KBM-7 (cell line): ENCODE measurements at regions not wholly inside any gene's neighbourhood (a gene's known extent, or its start where the extent isn't known, plus 50 kb on each side); places are given as distances from the start of the nearest gene placed in this dataset.
"Not testable (repeated sequence)": the region's sequence is repeated elsewhere in the genome, so short reads cannot be mapped to it uniquely, and the experiment has no call there.

Experiments
- DNase-seq: peaks from one replicate; pipeline ENCODE4 v3.0.0-alpha.2; 2015
- in situ Hi-C: fragments of 300-500 bp; cut with MboI; formaldehyde crosslinking; loops from 2 replicates; pipeline ENCODE4 v1.14.3; 2020; ENCODE audit warnings: low sequenced_read_pairs, low pct_unique_long_range_greater_than_20kb, mixed read lengths

GRCh38 chr3:103203441-103203840, 768.6 kb downstream of the ZPLD1 start:
- no peak for DNase-seq
- in situ Hi-C loops = no loop called here

DNA sequence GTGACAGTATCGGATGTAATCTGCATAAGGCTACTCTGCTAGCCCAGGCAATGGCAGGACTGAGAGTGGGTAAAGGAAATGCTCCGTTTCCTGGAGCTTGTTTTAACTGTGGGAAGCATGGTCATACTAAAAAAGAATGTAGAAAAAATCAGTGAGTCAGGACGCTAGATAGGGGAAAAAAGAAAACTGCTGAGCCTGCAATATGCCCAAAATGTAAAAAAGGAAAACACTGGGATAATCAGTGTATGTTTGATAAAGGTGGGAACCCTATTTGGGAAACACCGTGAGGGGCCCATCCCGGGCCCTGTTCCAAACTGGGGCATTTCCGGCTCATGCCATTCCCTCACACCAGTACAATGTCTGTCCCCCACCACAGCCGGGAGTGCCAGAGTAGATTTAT, 775.8 kb downstream of the ZPLD1 start:
- in situ Hi-C loops = no loop called here
- DNase-seq = no peak

GRCh38 chr3:103218146-103218545, 783.3 kb downstream of the ZPLD1 start:
- no peak for DNase-seq

DNA sequence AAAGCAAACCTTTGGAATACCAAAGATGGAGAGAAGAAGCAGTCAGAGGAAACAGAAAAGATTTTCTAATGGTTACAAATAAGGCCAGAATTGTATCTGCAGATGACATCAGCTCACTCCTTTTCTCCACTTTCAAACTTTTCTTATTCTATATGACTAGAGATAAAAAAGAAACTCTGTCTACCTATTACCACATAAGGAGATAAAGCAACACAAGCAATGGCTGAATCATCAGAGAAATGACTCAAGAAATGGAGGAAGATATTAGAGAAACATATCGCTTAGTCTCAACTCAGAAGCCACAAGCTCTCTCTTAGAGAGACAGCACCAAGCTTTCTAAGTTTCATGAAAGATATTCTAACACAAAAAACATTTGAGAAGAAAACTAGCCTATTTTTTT, 784.0 kb downstream of the ZPLD1 start:
- in situ Hi-C loops = no loop called here
- DNase-seq = no peak

More at GRCh38 chr3:103218146-103218545, 783.3 kb downstream of the ZPLD1 start:
- in situ Hi-C loops = no loop called here

DNA sequence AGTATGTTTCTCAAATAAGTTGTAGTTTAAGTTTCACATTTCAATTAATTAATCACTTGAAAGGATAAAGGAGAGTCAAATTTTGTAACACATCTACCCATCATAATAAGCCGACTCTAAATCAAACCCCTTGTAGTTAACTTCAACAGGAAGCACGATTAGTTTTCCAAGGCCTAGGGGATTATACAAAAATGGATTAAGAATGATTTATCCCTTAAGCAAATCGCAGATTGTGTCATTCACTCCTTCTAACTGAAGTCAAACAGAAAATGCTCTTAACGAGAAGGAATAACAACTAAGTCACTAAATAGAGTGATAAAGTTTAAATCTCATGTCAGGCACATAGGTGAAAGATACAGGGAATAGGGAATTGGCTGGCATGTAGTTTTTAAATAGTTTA, 792.8 kb downstream of the ZPLD1 start:
- in situ Hi-C loops = no loop called here

DNA sequence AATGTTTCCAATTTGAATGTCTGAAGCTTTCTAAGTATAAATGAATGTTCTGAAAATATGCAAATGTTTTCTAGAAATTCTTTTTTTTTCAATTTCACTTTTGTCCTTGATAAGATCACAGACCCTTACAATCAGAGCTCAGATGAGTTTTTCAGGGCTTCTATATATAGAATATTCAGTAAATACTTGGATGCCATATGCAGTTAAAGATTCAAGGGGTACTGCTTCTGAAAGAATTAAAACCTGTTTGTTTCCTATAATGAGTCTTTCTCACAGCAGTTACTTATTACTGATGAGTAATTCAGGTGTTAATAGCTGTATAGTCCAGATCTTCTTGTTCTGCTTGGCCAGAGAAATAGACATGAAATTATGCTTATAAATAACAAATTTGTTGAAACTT, 812.6 kb downstream of the ZPLD1 start:
- in situ Hi-C loops = no loop called here
- DNase-seq = no peak

More for the DNA sequence above, 792.8 kb downstream of the ZPLD1 start:
- no peak for DNase-seq

GRCh38 chr3:103254827-103255226, 820.0 kb downstream of the ZPLD1 start:
- in situ Hi-C loops, DNase-seq: not testable (repeated sequence)

DNA sequence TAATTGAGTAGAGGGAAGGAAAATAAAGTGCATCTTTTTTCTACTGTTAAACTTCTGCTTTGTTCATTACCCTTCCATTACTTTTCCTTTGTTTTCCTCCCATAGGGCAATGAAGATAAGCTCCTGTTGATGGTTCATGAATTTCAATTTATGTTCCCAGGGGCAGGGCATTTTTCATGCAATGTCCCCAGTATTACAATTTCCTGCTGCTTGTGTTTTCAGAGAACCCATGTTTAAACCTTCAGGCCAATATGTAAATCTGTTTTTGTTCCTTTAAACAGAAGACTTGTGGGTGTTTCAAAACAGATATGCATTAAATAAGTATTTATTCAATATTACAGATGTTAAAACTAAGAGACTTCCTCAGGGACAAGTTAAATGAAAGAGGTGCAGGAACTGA, 834.5 kb downstream of the ZPLD1 start:
- DNase-seq = no peak
- in situ Hi-C loops = no loop called here

DNA sequence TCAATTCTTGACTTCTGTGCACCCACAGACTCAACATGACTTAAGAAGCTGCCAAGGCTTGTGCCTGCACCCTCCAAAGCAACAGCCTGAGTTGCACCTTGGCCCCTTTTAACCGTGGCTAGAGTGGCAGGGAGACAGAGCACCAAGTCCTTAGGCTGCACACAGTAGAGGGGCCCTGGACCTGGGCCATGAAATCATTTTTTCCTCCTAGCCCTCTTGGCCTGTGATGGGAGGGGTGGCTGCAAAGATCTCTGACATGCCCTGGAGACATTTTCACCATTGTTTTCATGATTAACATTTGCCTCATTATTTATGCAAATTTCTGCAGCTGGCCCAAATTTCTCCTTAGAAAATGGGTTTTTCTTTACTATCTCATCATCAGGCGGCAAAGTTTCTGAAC, 836.8 kb downstream of the ZPLD1 start:
- no peak for DNase-seq
- in situ Hi-C loops = no loop called here

DNA sequence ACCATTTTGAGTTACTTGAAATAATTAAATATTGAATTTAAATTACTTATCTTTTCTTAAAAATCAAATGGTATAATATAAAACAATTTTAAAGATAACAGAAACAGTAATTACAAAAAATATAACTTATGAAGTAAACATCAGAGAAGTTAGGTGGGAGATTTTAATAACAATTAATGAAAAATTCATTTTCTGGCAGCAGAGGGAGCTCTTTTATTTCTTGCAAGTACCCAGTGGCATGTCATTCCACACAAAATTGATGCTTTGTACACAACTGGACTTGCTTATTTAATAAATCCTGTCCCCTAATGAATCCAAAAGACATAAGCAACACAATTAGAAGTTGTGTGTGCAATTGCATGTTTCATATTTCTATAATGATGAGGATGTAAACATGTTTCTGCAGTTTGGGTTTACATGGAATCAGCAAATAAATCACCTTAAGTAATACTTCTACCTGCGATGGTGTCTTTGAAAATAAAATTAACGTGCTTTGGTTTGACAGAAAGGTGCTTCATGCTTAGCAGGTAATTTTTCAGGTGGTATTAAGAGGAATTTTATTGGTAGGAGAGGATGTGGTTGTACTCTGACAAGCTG, 861.3 kb downstream of the ZPLD1 start:
- in situ Hi-C loops = no loop called here
- DNase-seq = peak; percentile 31

DNA sequence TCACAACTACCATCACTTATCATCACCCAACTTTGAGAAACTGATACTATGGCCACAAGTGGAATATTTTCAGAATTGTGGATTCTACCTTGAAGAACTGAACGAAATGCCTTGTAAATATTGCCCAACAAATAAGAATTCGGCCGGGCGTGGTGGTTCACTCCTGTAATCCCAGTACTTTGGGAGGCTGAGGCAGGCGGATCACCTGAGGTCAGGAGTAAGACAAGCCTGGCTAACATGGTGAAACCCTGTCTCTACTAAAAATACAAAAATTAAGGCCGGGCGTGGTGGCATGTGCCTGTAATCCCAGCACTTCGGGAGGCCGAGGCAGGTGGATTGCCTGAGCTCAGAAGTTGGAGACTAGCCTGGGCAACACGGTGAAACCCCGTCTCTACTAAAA, 862.7 kb downstream of the ZPLD1 start:
- DNase-seq, in situ Hi-C loops: not testable (repeated sequence)

DNA sequence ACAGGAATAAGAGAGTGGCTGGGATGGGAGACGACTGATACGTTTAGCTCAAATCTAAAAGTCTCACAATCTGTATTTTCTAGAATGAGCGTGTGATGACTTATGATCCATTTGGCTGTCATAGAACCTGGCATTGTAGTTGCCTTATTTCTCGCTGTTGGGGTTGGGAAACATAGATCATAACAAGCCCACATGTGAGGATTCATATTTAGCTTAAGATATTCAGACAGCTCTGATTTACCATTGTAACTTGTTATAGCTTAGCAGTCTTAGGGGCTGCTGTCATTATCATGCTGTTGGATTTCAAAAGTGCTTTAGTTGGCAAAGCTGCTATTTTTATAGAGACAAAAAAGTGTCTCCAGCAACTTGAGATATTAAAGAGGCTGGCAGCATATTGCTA, 871.3 kb downstream of the ZPLD1 start:
- in situ Hi-C loops = no loop called here

GRCh38 chr3:103308921-103309320, 874.1 kb downstream of the ZPLD1 start:
- in situ Hi-C loops = no loop called here
- no peak for DNase-seq

More for the DNA sequence above, 871.3 kb downstream of the ZPLD1 start:
- DNase-seq = no peak

DNA sequence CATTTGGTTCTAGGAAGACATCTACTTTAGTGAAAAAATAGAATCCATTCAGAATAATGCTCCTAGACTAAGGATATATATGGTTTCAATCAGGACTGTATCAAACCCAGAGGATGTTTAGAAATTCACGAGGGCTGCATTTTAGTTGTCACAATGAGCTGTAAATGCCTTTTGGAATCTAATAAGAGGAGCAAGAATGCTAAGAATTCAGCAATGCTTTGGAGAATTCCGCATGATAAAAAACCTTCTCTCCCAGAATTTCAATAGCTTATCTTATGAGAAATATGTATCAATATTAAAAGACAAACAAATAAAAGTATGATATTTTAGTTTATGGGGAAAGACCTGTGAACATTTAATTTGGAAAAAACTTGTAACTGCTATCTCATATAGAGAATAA, 885.1 kb downstream of the ZPLD1 start:
- DNase-seq = no peak
- in situ Hi-C loops = no loop called here

- in situ Hi-C loops = no loop called here
Measured at GRCh38 chr3:103337179-103337845, 902.5 kb downstream of the ZPLD1 start.

DNA sequence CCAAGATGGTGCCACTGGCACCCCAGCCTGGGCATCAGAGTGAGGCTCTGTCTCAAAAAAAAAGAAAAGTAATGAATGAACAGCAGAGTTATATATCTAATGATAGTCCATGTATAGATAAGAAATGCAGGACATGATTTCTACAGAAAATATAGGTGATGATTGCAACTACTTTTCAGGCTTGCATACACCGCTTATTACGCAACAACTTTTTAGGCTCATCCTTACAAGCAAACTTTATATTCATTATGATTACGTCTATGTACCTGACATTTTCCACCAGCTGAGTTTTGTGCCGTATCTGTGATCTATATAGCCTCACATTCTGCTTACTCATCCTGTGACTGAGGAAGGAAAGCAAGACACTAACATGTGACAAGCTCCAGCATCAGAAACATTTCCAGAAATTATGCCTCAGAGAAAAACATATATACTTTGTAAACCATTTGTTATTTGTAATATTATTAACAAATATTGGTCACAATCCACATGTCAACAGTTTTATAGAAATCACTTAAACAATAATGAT, 906.3 kb downstream of the ZPLD1 start:
- in situ Hi-C loops = no loop called here
- DNase-seq = no peak

More at GRCh38 chr3:103337179-103337845, 902.5 kb downstream of the ZPLD1 start:
- DNase-seq = no peak

DNA sequence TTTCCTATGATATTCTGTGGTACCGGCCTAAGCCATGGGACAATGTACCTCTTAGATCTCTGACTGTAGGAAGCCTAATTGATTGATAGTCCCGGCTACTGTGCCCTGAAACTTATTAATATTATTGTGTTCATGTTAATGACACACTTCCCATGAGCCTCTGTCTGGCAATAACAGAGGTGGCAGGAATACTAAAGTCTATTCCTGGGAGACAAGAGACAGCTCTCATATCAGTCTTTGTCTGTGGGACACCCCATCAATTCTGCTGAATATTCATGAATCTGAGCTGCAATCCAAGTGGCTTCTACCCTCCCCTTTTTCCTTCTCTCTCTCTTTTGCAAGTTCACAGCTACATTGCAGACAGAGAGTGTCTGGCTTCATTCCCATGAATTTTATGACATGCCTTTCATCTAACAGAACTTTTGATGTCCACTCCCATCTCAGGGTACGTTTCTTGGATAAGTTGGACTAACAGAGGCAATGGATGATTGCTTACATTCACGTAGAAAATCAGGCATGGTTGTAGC, 907.5 kb downstream of the ZPLD1 start:
- no peak for DNase-seq
- in situ Hi-C loops = no loop called here

GRCh38 chr3:103349760-103350159, 914.9 kb downstream of the ZPLD1 start:
- in situ Hi-C loops = no loop called here
- DNase-seq = no peak

GRCh38 chr3:103365467-103365866, 930.7 kb downstream of the ZPLD1 start:
- no peak for DNase-seq

GRCh38 chr3:103367481-103367880, 932.7 kb downstream of the ZPLD1 start:
- no peak for DNase-seq
- in situ Hi-C loops = no loop called here

More at GRCh38 chr3:103365467-103365866, 930.7 kb downstream of the ZPLD1 start:
- in situ Hi-C loops = no loop called here
